NB4 (cell line): ENCODE measurements at regions not wholly inside any gene's neighbourhood (a gene's known extent, or its start where the extent isn't known, plus 50 kb on each side); places are given as distances from the start of the nearest gene placed in this dataset.

Experiments
- MYC ChIP-seq: IDR thresholded peaks from 2 replicates; pipeline ENCODE4 v1.6.1; 2011; ENCODE audit warnings: low read depth, low read length
- POLR2A ChIP-seq: IDR thresholded peaks from 2 replicates; pipeline ENCODE4 v1.6.1; 2011; ENCODE audit warnings: mild to moderate bottlenecking; ENCODE audit not compliant: insufficient read length; ENCODE audit errors: extremely low read depth
- TF ChIP-seq, protein P1 (sequence below): IDR thresholded peaks from one replicate; pipeline ENCODE4 v1.5.1; 2012; ENCODE audit warnings: low read depth, low read length

DNA sequence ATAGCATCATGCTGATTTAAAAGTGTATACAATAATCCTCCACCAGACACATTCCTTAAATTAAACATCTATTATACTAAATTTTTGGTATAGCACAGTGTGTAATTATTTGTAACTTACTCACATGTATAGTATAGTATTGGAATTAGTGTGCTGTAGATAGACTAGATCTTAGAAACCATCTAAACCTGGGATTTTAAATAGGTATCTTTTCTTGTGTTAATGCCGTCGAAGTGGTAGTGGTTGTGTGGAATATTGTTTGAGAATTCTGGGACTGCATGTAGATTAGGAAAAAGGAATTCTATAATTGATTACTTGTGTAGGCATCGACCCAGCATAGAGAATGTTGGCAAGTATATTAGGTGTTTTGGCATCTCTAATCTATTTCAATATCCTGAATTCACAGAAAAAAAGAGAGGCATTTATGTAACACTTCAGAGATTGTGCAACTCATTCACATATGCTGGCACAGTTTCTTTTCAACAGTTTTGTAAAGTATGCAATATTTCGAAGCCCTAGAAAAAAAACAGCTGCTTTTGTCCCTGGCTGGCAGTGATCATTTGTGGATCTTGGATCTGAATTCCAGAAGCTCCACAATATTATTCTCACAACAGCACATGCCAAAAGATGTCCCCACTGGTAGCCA lies 145.5 kb upstream of the AGR3 start:
- TF ChIP-seq POLR2A (no peak), MYC (no peak)
- TF ChIP-seq, protein P1, sequence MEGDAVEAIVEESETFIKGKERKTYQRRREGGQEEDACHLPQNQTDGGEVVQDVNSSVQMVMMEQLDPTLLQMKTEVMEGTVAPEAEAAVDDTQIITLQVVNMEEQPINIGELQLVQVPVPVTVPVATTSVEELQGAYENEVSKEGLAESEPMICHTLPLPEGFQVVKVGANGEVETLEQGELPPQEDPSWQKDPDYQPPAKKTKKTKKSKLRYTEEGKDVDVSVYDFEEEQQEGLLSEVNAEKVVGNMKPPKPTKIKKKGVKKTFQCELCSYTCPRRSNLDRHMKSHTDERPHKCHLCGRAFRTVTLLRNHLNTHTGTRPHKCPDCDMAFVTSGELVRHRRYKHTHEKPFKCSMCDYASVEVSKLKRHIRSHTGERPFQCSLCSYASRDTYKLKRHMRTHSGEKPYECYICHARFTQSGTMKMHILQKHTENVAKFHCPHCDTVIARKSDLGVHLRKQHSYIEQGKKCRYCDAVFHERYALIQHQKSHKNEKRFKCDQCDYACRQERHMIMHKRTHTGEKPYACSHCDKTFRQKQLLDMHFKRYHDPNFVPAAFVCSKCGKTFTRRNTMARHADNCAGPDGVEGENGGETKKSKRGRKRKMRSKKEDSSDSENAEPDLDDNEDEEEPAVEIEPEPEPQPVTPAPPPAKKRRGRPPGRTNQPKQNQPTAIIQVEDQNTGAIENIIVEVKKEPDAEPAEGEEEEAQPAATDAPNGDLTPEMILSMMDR, result no peak
